ENCODE measurements at regions not wholly inside any gene's neighbourhood (a gene's known extent, or its start where the extent isn't known, plus 50 kb on each side); places are given as distances from the start of the nearest gene placed in this dataset.

DNA sequence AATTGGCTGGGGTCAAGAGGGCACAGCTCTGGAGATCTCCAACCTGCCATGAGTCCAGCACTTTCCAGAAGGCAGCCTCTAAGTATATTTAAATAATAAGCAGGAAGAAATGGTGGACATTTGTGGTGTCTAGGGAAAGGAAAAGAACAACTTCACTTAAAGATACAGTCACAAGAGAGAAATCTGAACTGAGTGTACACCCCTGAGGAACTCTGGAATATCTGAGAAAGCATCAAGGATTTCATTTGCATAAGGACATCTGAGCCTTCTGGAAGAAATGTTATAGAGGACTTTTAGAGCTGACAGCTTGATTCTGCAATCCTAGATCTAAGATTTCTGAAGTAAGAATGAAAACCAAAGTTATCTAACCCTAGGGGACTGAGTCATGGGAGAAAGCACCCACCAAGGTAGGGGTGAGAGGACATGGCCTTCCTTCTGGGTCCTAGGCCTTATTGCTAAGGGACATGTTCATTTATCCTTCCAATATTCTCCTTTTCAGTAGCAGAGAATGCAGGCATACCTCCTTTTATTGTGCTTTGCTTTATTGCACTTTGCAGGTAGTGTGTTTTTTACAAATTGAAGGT is 253.4 kb upstream of the SLC24A2 start:
- no peaks in the 10 kb centered on the region for H3K27me3 ChIP-seq (ENCODE audit: control insufficient read depth, insufficient read depth, low read length)
- H3K36me3 ChIP-seq (replicated peaks; ENCODE audit: control insufficient read depth, insufficient read depth, low read length), result no peaks in the 10 kb centered on the region
- DNase-seq, result no peak

DNA sequence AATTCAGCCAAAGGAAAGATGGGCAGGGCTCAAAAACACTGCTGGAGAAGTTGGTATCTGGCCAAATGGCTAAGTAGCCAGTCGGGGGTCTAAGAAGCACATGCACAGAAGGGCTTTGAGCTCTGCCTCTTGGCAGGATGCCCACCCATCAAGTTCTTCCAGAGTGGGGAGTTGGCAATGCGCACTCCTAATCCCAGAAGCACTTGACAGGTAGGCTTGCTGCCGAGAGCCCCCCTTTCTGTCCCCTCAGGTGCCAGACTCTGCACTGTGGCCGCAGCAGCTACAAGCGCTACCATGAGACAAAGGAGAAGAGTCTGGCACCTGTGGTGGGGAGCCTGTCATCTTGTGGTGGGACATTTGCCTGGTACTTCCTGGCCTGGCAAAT is 252.9 kb upstream of the SLC24A2 start:
- Histone ChIP-seq H3K4me3 (ENCODE audit: insufficient read depth, low read depth, low read length) (no peak overlapping the region), H3K36me3 (replicated peaks; ENCODE audit: control insufficient read depth, insufficient read depth, low read length) (no peaks in the 10 kb centered on the region), H3K27me3 (ENCODE audit: control insufficient read depth, insufficient read depth, low read length) (no peaks in the 10 kb centered on the region)
- DNase-seq, result no peak

More for the DNA sequence above, 253.4 kb upstream of the SLC24A2 start:
- H3K4me3 ChIP-seq (ENCODE audit: insufficient read depth, low read depth, low read length), result no peak overlapping the region

DNA sequence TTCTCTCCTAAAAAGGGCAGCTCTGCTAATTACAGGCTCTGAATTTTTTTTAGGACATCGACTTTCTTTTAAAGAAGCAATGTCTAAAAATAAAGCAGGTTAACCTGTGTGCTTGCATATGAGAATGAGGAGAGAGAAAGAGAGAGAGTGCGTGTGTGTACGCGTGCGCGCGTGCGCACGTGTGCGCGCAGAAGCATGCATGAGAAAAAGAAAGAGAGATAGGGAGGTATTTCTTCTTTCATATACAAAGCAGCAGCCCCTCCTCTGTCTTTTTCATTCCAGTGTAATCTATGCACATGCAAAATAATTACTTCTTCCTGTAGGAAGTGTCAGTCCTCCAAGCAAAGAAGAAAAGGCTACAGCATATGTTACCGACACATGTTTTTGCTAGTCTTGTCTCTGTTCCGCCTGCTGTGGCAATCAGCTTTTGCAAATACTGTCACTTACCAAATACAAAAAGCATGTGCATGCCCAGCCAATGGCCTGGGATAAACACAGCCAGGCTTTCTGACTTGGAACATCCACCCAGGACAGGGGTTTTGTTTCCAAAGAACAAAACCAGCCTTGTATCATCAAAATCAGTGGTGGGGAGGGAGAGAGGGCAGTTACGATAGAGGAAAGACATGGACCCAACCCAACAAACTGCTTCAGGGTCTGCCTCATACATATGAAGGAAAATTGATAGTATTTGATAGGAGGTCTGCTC is 252.3 kb upstream of the SLC24A2 start:
- H3K27me3 ChIP-seq (ENCODE audit: control insufficient read depth, insufficient read depth, low read length), result no peaks in the 10 kb centered on the region
- no peaks in the 10 kb centered on the region for H3K36me3 ChIP-seq (replicated peaks; ENCODE audit: control insufficient read depth, insufficient read depth, low read length)
- H3K4me3 ChIP-seq (ENCODE audit: insufficient read depth, low read depth, low read length), result no peak overlapping the region
- DNase-seq, result no peak

DNA sequence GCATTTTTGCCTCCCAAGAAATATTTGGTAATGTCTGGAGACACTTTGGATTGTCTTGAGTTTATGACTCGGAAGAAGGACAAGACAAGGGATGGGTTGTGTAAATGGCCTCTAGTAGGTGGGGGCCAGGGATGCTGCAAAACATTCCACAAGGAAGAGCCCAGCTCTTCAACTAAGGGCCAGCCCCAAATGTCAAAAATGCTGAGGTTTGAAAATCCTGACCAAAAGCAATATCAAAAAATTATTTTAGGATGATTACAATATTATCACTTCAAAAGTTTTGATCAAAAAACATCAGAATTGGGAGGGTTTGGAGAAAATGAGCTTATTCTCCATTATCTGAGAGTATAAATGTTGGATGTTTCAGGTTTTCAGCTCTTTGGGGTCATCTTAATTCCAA is 248.9 kb upstream of the SLC24A2 start:
- Histone ChIP-seq H3K4me3 (ENCODE audit: insufficient read depth, low read depth, low read length) (no peak overlapping the region), H3K27me3 (ENCODE audit: control insufficient read depth, insufficient read depth, low read length) (no peaks in the 10 kb centered on the region), H3K36me3 (replicated peaks; ENCODE audit: control insufficient read depth, insufficient read depth, low read length) (no peaks in the 10 kb centered on the region)
- no peak for DNase-seq

DNA sequence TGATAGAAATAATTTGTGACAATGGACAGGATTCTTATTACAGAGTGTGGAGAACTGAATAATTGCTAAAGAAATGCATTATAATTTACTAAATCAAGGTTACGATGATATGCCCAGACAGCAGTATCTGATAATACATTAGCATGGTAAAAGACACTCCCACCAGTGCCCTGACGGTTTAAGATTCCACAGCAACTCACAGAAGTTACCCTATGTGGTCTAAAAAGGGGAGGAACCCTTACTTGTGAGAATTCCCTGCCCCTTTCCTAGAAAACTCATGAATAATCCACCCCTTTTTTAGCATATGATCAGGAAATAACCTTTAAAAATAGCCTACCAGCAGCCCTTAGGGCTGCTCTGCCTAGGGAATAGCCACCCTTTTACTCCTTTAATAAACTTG is 244.7 kb upstream of the SLC24A2 start:
- no peak for DNase-seq
- no peak overlapping the region for H3K4me3 ChIP-seq (ENCODE audit: insufficient read depth, low read depth, low read length)
- no peaks in the 10 kb centered on the region for H3K27me3 ChIP-seq (ENCODE audit: control insufficient read depth, insufficient read depth, low read length)
- H3K36me3 ChIP-seq (replicated peaks; ENCODE audit: control insufficient read depth, insufficient read depth, low read length), result no peaks in the 10 kb centered on the region

DNA sequence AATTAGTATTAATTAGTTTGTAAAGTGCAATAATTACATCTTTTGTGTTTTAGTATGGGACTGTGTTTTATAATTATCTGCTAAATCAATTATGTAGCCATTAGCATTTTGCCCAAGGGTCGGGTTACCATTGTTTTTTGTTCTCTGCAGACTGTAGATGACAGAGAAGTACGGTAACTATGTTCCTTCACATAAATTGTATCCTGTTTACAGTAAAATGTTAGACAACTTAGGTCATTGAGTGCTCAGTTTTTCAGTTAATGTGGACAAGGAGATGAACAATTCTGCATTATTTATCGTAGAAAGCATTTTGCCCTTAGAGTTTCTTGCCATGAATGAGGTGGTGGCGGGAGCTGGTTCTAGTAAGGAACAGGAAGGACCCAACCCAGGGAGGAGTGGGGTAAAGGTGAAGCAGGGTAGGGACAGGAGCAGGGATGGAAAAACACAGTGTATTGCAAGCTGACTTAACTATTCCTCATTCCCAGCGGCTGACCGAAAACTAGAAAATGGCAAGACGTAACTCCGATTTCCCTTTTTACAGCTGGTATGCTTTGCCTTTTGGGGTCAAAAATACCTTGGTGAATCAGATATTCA is 243.7 kb upstream of the SLC24A2 start:
- no peaks in the 10 kb centered on the region for H3K27me3 ChIP-seq (ENCODE audit: control insufficient read depth, insufficient read depth, low read length)
- DNase-seq, result no peak
- no peaks in the 10 kb centered on the region for H3K36me3 ChIP-seq (replicated peaks; ENCODE audit: control insufficient read depth, insufficient read depth, low read length)
- no peak overlapping the region for H3K4me3 ChIP-seq (ENCODE audit: insufficient read depth, low read depth, low read length)

DNA sequence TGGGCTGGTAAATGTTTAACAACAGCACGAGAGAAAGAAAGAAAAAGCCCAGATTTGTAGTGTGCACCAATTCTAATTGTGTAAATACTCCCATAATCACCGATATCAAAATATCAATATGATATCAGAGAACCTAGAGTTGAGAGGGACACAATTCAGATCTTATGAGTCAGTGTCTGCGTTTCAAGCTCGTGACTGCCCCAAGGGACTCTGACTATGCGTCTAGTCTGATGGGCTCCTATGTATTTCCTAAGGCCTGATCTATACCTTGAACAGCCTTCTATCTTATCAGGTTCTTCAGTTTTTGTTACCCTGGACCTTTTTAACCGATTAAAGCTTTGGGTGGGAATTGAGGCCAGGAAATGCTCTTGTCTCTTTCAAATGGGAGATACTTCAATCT is 243.0 kb upstream of the SLC24A2 start:
- no peaks in the 10 kb centered on the region for H3K36me3 ChIP-seq (replicated peaks; ENCODE audit: control insufficient read depth, insufficient read depth, low read length)
- H3K4me3 ChIP-seq (ENCODE audit: insufficient read depth, low read depth, low read length), result no peak overlapping the region
- no peak for DNase-seq
- H3K27me3 ChIP-seq (ENCODE audit: control insufficient read depth, insufficient read depth, low read length), result no peaks in the 10 kb centered on the region

DNA sequence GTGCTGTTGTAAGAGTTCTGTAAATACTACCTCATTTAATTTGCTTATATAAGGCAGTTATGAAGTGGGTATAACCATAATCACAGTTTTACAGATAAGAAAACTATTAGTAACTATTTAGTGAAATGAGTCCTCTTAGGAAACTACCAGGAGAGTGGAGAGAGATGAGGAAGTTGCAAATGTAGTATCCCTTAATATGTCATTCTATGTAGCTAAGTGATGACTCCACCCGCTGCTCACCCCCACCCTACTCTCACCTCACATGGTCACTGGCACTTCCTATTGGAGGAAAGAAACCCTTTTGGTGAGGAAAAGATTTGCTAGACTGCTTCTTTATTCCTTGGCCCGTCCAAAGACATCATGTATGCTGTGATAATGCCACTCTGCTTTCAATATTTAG is 241.8 kb upstream of the SLC24A2 start:
- DNase-seq, result no peak
- Histone ChIP-seq H3K27me3 (ENCODE audit: control insufficient read depth, insufficient read depth, low read length) (no peaks in the 10 kb centered on the region), H3K4me3 (ENCODE audit: insufficient read depth, low read depth, low read length) (no peak overlapping the region), H3K36me3 (replicated peaks; ENCODE audit: control insufficient read depth, insufficient read depth, low read length) (no peaks in the 10 kb centered on the region)

DNA sequence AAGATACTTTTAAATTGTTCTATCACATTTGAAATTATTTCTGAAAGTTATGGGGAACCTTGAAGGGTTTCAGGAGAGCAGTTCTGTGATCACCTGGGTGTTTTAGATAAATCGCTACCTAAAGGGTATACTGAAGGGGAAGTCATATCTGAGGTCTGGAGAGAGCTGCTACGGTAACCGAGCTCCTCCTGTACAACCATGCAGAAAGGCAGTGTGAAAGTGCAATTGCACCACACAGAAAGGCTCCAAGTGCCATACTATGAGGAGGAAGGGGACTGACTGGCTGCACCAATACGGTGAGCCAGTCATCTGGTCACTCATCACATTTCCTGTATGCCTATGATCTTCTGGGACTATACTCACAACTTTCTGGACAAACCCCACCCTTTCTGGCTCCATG is 241.4 kb upstream of the SLC24A2 start:
- no peak for DNase-seq

DNA sequence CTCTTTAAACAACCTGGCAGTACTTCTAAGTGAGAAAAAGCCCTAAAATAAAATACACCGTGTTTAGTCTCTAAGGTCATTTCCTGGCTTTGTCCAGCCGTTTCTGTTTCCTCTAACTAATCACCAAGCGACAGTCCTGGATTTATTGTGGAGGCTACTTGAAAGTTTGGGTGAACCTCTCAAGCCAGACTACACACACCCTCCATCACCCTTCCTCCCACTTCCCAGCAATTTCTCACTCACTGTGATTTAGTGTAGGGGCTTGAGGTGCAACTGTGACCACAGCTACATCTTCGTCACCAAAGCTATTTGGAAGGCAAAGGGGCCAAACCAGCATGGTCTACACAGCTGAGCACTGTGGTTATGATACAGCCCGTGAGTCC is 240.0 kb upstream of the SLC24A2 start:
- no peak overlapping the region for H3K4me3 ChIP-seq (ENCODE audit: insufficient read depth, low read depth, low read length)
- no peaks in the 10 kb centered on the region for H3K36me3 ChIP-seq (replicated peaks; ENCODE audit: control insufficient read depth, insufficient read depth, low read length)
- DNase-seq, result no peak
- no peaks in the 10 kb centered on the region for H3K27me3 ChIP-seq (ENCODE audit: control insufficient read depth, insufficient read depth, low read length)

More for the DNA sequence above, 241.4 kb upstream of the SLC24A2 start:
- Histone ChIP-seq H3K36me3 (replicated peaks; ENCODE audit: control insufficient read depth, insufficient read depth, low read length) (no peaks in the 10 kb centered on the region), H3K4me3 (ENCODE audit: insufficient read depth, low read depth, low read length) (no peak overlapping the region), H3K27me3 (ENCODE audit: control insufficient read depth, insufficient read depth, low read length) (no peaks in the 10 kb centered on the region)

DNA sequence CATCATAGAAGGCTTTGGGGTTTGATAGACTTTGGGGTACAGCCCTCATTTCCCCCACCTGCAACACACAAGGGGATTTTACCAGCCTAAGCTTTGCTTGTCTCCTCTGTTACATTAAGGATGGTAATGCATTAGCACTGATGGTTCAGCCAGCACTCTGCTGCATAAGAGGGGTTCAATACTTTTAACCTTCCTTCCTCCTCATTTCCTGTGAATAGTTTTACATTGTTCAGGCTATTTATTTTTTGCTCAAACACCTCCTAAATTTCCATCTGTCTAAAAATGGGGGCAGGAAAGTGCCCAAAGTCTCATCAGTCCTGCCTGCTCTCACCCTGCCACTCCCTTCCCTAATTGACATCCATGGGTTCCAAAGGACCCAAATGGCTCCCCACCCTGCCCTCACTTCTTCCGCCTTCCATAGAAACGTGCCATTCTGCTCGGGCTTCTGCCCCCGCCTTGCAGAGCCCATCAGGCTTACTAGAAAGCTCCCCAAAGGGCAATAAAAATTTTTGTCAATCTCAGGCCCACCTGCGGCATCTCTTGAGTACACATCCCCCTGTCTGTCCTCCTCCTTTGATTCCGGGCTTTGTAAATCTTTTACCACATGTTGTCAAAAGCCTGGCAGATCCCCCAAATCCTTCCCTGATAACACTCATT is 239.5 kb upstream of the SLC24A2 start:
- Histone ChIP-seq H3K27me3 (ENCODE audit: control insufficient read depth, insufficient read depth, low read length) (no peaks in the 10 kb centered on the region), H3K4me3 (ENCODE audit: insufficient read depth, low read depth, low read length) (no peak overlapping the region), H3K36me3 (replicated peaks; ENCODE audit: control insufficient read depth, insufficient read depth, low read length) (no peaks in the 10 kb centered on the region)
- DNase-seq, result no peak

DNA sequence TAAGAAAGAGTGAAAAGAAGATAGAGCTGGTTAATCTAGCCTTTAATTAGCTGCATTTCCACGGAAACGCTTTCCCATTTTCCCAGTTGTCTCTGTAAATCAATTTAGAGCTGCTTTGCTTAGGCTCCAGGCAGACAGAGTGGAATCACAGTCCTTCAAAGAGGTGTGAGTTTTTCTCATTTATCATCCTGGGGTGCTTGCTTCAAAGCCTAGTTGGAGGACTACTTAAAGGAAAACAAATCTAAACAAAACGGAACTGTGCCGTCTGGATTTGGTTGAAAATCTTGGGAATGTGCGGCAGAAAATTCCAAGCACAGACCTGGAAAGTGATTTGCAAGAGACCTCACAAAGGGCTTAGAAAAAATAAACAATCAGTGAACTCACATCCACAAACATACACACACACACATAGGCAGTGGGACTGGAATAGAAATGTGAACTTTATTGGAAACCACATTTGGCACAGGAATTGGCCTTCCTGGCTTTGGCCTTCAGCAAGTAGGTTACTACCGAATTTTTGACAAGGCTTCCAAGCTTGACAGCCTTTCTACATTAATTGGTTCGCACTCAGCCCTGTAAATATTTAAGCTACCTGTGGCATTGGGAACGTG is 235.2 kb upstream of the SLC24A2 start:
- Histone ChIP-seq H3K4me3 (ENCODE audit: insufficient read depth, low read depth, low read length) (no peak overlapping the region), H3K27me3 (ENCODE audit: control insufficient read depth, insufficient read depth, low read length) (no peaks in the 10 kb centered on the region), H3K36me3 (replicated peaks; ENCODE audit: control insufficient read depth, insufficient read depth, low read length) (no peaks in the 10 kb centered on the region)
- no peak for DNase-seq

DNA sequence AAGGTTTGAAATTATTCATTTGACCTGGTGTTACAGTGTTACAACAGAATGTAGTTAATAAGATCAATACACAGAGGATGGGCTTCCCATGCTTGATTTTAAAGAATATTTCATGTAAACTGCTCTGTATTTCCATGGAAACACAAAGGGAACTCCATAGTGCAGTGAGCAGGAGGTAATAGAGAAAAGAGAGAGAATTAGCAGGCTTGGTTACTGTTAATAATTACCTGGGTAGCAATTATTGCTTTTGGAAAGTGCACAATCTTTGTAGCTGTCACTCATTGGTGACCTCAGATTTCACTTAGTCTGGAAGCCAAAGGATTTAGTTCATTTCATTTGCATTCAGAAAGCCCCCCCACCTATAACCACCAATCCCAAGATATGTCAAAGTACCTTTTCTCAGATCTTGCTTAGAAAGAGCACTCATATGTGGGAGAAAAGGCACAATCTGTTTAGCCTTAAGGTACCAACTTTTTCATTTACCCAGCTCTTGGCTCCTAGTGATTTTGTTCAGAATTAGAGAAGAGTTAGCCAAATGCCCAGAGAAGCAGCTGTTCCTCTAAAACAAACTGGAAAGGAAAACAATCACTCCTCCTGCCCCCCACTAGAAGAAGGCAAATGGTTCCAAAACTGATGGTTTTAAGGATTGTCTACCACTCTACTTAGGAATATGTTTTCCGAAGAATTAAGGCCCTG is 234.5 kb upstream of the SLC24A2 start:
- no peaks in the 10 kb centered on the region for H3K27me3 ChIP-seq (ENCODE audit: control insufficient read depth, insufficient read depth, low read length)
- no peak for DNase-seq
- H3K36me3 ChIP-seq (replicated peaks; ENCODE audit: control insufficient read depth, insufficient read depth, low read length), result no peaks in the 10 kb centered on the region
- no peak overlapping the region for H3K4me3 ChIP-seq (ENCODE audit: insufficient read depth, low read depth, low read length)

DNA sequence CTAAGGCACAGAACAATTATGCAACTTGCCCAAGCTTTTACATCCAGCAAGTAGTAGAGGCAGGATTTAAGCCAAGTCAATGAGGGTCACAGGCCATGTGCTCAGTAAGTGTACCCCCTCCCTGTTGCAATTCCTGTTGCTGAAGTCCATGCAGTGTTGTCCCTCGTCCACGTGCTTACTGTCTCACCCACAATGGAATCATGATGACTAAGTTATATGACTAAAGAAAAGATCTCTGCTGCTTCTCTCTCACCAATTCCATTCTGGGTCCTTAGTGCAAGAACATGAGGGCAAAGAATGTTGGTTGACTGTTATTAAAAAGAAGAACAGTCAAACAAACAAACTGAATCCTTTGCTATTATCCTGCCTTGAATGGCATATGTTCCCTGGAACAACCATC is 233.6 kb upstream of the SLC24A2 start:
- Histone ChIP-seq H3K36me3 (replicated peaks; ENCODE audit: control insufficient read depth, insufficient read depth, low read length) (no peaks in the 10 kb centered on the region), H3K4me3 (ENCODE audit: insufficient read depth, low read depth, low read length) (no peak overlapping the region), H3K27me3 (ENCODE audit: control insufficient read depth, insufficient read depth, low read length) (no peaks in the 10 kb centered on the region)
- DNase-seq, result no peak
